ENCODE measurements at regions not wholly inside any gene's neighbourhood (a gene's known extent, or its start where the extent isn't known, plus 50 kb on each side); places are given as distances from the start of the nearest gene placed in this dataset.
A peak's percentile ranks its signal among the peaks of the same experiment; 100 is the strongest.

- ChIA-PET CTCF (ENCODE audit: partially characterized antibody) (interaction anchor here (1.8 kb wide), 1 partner anchor 24 kb away, joined by 4 read pairs; no protein-coding TSS in a partner anchor), POLR2A (ENCODE audit: partially characterized antibody) (no interaction called here)
- no peak overlapping the region for H3K4me3 ChIP-seq (ENCODE audit: low read length in 2 of 2)
- Mint-ChIP-seq H3K27ac (peak overlapping the region in 1 of 7 donors; percentile 7), H3K27me3 (peaks cover 8 to 9% of the 10 kb centered on the region in 2 donors), H3K36me3 (no peaks in the 10 kb centered on the region), H3K4me1 (peaks cover 0 to 2% (median 0%) of the 10 kb centered on the region in 4 donors), H3K4me3 (no peak overlapping the region), H3K9me3 (peaks cover 0 to 3% (median 0%) of the 10 kb centered on the region in 8 donors)
- peak in 3 of 5 donors; percentile 1 to 10 (median 9) for DNase-seq
- H3K36me3 ChIP-seq (ENCODE audit: insufficient read depth, low read length), result no peaks in the 10 kb centered on the region
- no peak overlapping the region for H3K27ac ChIP-seq (ENCODE audit: low read depth, low read length)
- H3K4me1 ChIP-seq (ENCODE audit: insufficient read depth, low read length), result no peaks in the 10 kb centered on the region
- no peaks in the 10 kb centered on the region for H3K9me3 ChIP-seq (ENCODE audit: control insufficient read depth in 1 of 2, low read length in 2 of 2)
- intact Hi-C loops (cut with micrococcal nuclease), result no loop called here
- H3K27me3 ChIP-seq (ENCODE audit: insufficient read depth, low read length), result peaks cover 4% of the 10 kb centered on the region
Measured at GRCh38 chr2:84290537-84290936, 168.5 kb downstream of the SUCLG1 start.

GRCh38 chr2:84288293-84288692 is 170.8 kb downstream of the SUCLG1 start:
- ChIA-PET POLR2A (ENCODE audit: partially characterized antibody) (no interaction called here), CTCF (ENCODE audit: partially characterized antibody) (no interaction called here)
- DNase-seq, result no peak
- Histone ChIP-seq H3K9me3 (ENCODE audit: control insufficient read depth in 1 of 2, low read length in 2 of 2) (no peaks in the 10 kb centered on the region), H3K27me3 (ENCODE audit: insufficient read depth, low read length) (peaks cover 4% of the 10 kb centered on the region), H3K4me1 (ENCODE audit: insufficient read depth, low read length) (no peaks in the 10 kb centered on the region), H3K27ac (ENCODE audit: low read depth, low read length) (no peak overlapping the region), H3K4me3 (ENCODE audit: low read length in 2 of 2) (no peak overlapping the region), H3K36me3 (ENCODE audit: insufficient read depth, low read length) (no peaks in the 10 kb centered on the region)
- Mint-ChIP-seq H3K9me3 (peaks cover 0 to 3% (median 0%) of the 10 kb centered on the region in 8 donors), H3K4me1 (peaks cover 0 to 2% (median 0%) of the 10 kb centered on the region in 4 donors), H3K27me3 (peaks cover 7 to 11% of the 10 kb centered on the region in 2 donors), H3K27ac (no peak overlapping the region), H3K4me3 (no peak overlapping the region), H3K36me3 (no peaks in the 10 kb centered on the region)
- intact Hi-C loops (cut with micrococcal nuclease), result no loop called here

- POLR2A ChIA-PET (ENCODE audit: partially characterized antibody), result no interaction called here
Measured at GRCh38 chr2:84286878-84287277, 172.2 kb downstream of the SUCLG1 start.

GRCh38 chr2:84285056-84285747 is 173.9 kb downstream of the SUCLG1 start:
- Mint-ChIP-seq H3K27me3 (peaks cover 3 to 8% of the 10 kb centered on the region in 2 donors), H3K4me3 (no peak overlapping the region), H3K36me3 (no peaks in the 10 kb centered on the region), H3K4me1 (peaks cover 0 to 2% (median 0%) of the 10 kb centered on the region in 4 donors), H3K9me3 (peaks cover 0 to 3% (median 0%) of the 10 kb centered on the region in 8 donors), H3K27ac (no peak overlapping the region)
- intact Hi-C loops (cut with micrococcal nuclease), result no loop called here
- H3K4me1 ChIP-seq (ENCODE audit: insufficient read depth, low read length), result no peaks in the 10 kb centered on the region
- no peaks in the 10 kb centered on the region for H3K36me3 ChIP-seq (ENCODE audit: insufficient read depth, low read length)
- POLR2A ChIA-PET (ENCODE audit: partially characterized antibody), result no interaction called here
- CTCF ChIA-PET (ENCODE audit: partially characterized antibody), result no interaction called here
- no peak for DNase-seq
- H3K4me3 ChIP-seq (ENCODE audit: low read length in 2 of 2), result no peak overlapping the region
- H3K27ac ChIP-seq (ENCODE audit: low read depth, low read length), result no peak overlapping the region
- H3K27me3 ChIP-seq (ENCODE audit: insufficient read depth, low read length), result peaks cover 4% of the 10 kb centered on the region
- H3K9me3 ChIP-seq (ENCODE audit: control insufficient read depth in 1 of 2, low read length in 2 of 2), result no peaks in the 10 kb centered on the region

More at GRCh38 chr2:84286878-84287277, 172.2 kb downstream of the SUCLG1 start:
- H3K36me3 Mint-ChIP-seq, result no peaks in the 10 kb centered on the region
- Histone ChIP-seq H3K27me3 (ENCODE audit: insufficient read depth, low read length) (peaks cover 4% of the 10 kb centered on the region), H3K36me3 (ENCODE audit: insufficient read depth, low read length) (no peaks in the 10 kb centered on the region), H3K27ac (ENCODE audit: low read depth, low read length) (no peak overlapping the region), H3K9me3 (ENCODE audit: control insufficient read depth in 1 of 2, low read length in 2 of 2) (no peaks in the 10 kb centered on the region), H3K4me3 (ENCODE audit: low read length in 2 of 2) (no peak overlapping the region), H3K4me1 (ENCODE audit: insufficient read depth, low read length) (no peaks in the 10 kb centered on the region)
- H3K9me3 Mint-ChIP-seq, result peaks cover 0 to 3% (median 0%) of the 10 kb centered on the region in 8 donors
- no peak for DNase-seq
- intact Hi-C loops (cut with micrococcal nuclease), result no loop called here
- H3K4me1 Mint-ChIP-seq, result peaks cover 0 to 2% (median 0%) of the 10 kb centered on the region in 4 donors
- no peak overlapping the region for H3K27ac Mint-ChIP-seq
- H3K4me3 Mint-ChIP-seq, result no peak overlapping the region
- H3K27me3 Mint-ChIP-seq, result peaks cover 3 to 8% of the 10 kb centered on the region in 2 donors
- CTCF ChIA-PET (ENCODE audit: partially characterized antibody), result no interaction called here

- ChIA-PET CTCF (ENCODE audit: partially characterized antibody) (no interaction called here), POLR2A (ENCODE audit: partially characterized antibody) (no interaction called here)
- Histone ChIP-seq H3K9me3 (ENCODE audit: control insufficient read depth in 1 of 2, low read length in 2 of 2) (no peaks in the 10 kb centered on the region), H3K4me1 (ENCODE audit: insufficient read depth, low read length) (peaks cover 4% of the 10 kb centered on the region), H3K4me3 (ENCODE audit: low read length in 2 of 2) (no peak overlapping the region), H3K27me3 (ENCODE audit: insufficient read depth, low read length) (peaks cover 4% of the 10 kb centered on the region), H3K36me3 (ENCODE audit: insufficient read depth, low read length) (no peaks in the 10 kb centered on the region), H3K27ac (ENCODE audit: low read depth, low read length) (no peak overlapping the region)
- Mint-ChIP-seq H3K4me1 (peaks cover under 1 to 4% (median 2%) of the 10 kb centered on the region in 4 donors), H3K9me3 (peaks cover 0 to 2% (median 0%) of the 10 kb centered on the region in 8 donors), H3K36me3 (no peaks in the 10 kb centered on the region), H3K27me3 (peaks cover 3 to 5% of the 10 kb centered on the region in 2 donors), H3K4me3 (no peak overlapping the region), H3K27ac (no peak overlapping the region)
- intact Hi-C loops (cut with micrococcal nuclease), result no loop called here
- no peak for DNase-seq
Measured at GRCh38 chr2:84283506-84283905, 175.6 kb downstream of the SUCLG1 start.

- peaks cover 1 to 4% of the 10 kb centered on the region in 2 donors for H3K27me3 Mint-ChIP-seq
- peaks cover 0 to 2% (median 0%) of the 10 kb centered on the region in 8 donors for H3K9me3 Mint-ChIP-seq
- CTCF ChIA-PET (ENCODE audit: partially characterized antibody), result no interaction called here
- POLR2A ChIA-PET (ENCODE audit: partially characterized antibody), result no interaction called here
- peaks cover 24% of the 10 kb centered on the region for H3K4me1 ChIP-seq (ENCODE audit: insufficient read depth, low read length)
- no peaks in the 10 kb centered on the region for H3K36me3 Mint-ChIP-seq
- no peak overlapping the region for H3K27ac ChIP-seq (ENCODE audit: low read depth, low read length)
- H3K36me3 ChIP-seq (ENCODE audit: insufficient read depth, low read length), result no peaks in the 10 kb centered on the region
- no peak overlapping the region for H3K27ac Mint-ChIP-seq
- intact Hi-C loops (cut with micrococcal nuclease), result no loop called here
- H3K27me3 ChIP-seq (ENCODE audit: insufficient read depth, low read length), result no peaks in the 10 kb centered on the region
- H3K4me3 Mint-ChIP-seq, result no peak overlapping the region
- H3K9me3 ChIP-seq (ENCODE audit: control insufficient read depth in 1 of 2, low read length in 2 of 2), result no peaks in the 10 kb centered on the region
- peaks cover 14 to 24% (median 18%) of the 10 kb centered on the region in 4 donors for H3K4me1 Mint-ChIP-seq
- no peak overlapping the region for H3K4me3 ChIP-seq (ENCODE audit: low read length in 2 of 2)
- DNase-seq, result no peak
Measured at GRCh38 chr2:84281510-84281909, 177.6 kb downstream of the SUCLG1 start.

- no peaks in the 10 kb centered on the region for H3K9me3 ChIP-seq (ENCODE audit: control insufficient read depth in 1 of 2, low read length in 2 of 2)
- Mint-ChIP-seq H3K27ac (no peak overlapping the region), H3K36me3 (no peaks in the 10 kb centered on the region), H3K27me3 (peaks cover 1 to 3% of the 10 kb centered on the region in 2 donors), H3K9me3 (peaks cover 0 to under 1% (median 0%) of the 10 kb centered on the region in 8 donors), H3K4me1 (peaks cover 16 to 30% (median 20%) of the 10 kb centered on the region in 4 donors), H3K4me3 (no peak overlapping the region)
- no peak overlapping the region for H3K27ac ChIP-seq (ENCODE audit: low read depth, low read length)
- no peaks in the 10 kb centered on the region for H3K27me3 ChIP-seq (ENCODE audit: insufficient read depth, low read length)
- no peaks in the 10 kb centered on the region for H3K36me3 ChIP-seq (ENCODE audit: insufficient read depth, low read length)
- DNase-seq, result no peak
- H3K4me1 ChIP-seq (ENCODE audit: insufficient read depth, low read length), result peaks cover 25% of the 10 kb centered on the region
- H3K4me3 ChIP-seq (ENCODE audit: low read length in 2 of 2), result no peak overlapping the region
- intact Hi-C loops (cut with micrococcal nuclease), result no loop called here
- POLR2A ChIA-PET (ENCODE audit: partially characterized antibody), result no interaction called here
- CTCF ChIA-PET (ENCODE audit: partially characterized antibody), result no interaction called here
Measured at GRCh38 chr2:84280873-84281272, 178.2 kb downstream of the SUCLG1 start.

Data from CD4-positive, alpha-beta memory T cell (primary cell).